Stimulated activated CD8-positive, alpha-beta memory T cell treated with anti-CD3 and anti-CD28 coated beads, Interleukin-7, amount 100 ng/mL, for 4 hours (primary cell): ENCODE measurements at regions not wholly inside any gene's neighbourhood (a gene's known extent, or its start where the extent isn't known, plus 50 kb on each side); places are given as distances from the start of the nearest gene placed in this dataset.

Source experiments
- DNase-seq, 2 donors: peaks; one replicate each; pipeline ENCODE4 v3.0.0-alpha.2; 2020; ENCODE audit warnings: low read depth in 2 of 2

DNA sequence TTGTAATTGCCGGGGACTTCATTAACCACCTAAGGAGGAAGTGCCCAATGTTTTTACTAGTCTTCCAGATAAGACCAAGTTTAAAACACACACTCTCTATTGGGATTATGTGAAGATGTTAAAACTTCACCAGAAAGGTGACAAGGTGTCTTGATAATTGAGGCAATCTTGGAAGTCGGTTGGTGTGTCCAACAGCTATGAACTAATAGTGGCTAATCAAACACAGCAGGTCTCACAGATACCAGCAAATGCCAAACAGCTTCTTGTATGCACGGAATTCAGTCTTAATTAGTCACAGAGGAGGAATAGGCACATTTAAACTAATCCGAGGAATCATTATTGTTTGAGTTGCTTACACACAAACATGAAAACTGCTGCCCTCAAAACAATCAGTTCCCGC is 214.5 kb downstream of the SEC61B start:
- DNase-seq, result no peak

- DNase-seq, result no peak
These were observed 215.1 kb downstream of the SEC61B start for GRCh38 chr9:99437145-99437544.

- no peak for DNase-seq
These were observed 216.5 kb downstream of the SEC61B start for GRCh38 chr9:99438596-99438995.

GRCh38 chr9:99441829-99442228 is 219.7 kb downstream of the SEC61B start:
- no peak for DNase-seq

DNA sequence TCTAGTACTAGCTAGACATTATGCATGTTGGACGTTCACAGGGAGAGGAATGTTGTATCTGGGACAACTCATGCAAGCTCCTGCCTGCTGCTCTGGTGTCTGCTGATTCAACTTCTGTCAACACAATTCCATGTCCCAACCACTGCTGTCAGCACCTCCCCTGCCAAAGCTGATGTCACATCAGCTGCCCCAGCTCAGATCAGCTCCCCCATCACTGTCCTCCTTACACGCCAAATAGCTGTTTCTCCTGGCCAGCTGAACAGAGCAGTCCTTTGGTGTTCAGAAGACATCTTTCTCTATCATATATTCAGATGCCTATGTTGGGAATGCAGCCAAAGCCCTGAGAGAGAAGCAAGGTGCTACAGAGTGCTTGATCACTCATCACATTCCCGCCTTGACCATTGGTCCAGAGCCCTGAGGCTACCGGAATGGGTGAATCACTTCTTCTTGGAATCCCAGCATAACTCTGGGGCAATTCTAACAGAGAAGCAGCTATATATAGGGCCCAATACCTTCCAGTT is 223.3 kb downstream of the SEC61B start:
- DNase-seq, result no peak

DNA sequence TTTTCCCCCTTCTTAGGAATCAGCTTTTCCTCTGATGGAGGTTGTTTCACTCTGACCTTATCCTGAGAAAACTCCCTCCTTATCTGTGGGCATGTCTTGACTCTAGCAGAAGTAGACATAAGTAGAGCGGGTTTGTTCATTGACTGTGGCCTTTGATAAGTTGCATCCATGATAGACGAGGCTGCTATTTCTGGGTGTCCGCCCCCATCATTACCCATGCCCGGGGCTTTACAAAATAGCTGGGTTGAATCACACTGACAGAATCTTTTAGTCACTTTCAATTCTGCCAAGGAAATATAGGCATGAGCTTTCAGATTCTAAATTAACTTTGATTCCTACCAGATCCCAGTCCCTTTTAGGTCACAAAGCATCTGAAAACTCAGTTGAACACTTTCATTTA is 223.8 kb downstream of the SEC61B start:
- DNase-seq, result no peak

- DNase-seq, result no peak
These were observed 225.9 kb downstream of the SEC61B start for GRCh38 chr9:99447951-99448350.

DNA sequence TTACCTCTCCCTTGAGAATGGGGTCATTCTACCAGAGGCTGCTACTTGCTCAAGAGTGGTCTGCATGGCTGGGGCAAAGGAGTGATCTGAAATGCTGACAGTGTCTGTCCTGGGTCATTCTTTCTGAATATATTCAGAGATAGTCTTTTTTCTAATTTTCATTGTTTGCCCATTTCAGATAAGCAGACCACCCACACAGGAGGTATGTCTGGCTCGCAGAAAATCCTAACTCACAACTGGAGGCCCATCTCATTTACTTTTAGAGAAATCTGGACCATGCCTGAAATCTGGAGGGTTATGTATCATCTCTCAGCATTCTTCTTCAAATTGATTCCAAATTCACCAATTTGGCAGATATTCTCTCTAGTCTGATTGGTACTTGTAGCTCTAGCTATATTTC is 227.6 kb downstream of the SEC61B start:
- DNase-seq, result no peak

- DNase-seq, result no peak
These were observed 229.1 kb downstream of the SEC61B start for GRCh38 chr9:99451112-99451606.

- DNase-seq, result no peak
These were observed 235.3 kb downstream of the SEC61B start for GRCh38 chr9:99457406-99457805.

- no peak for DNase-seq
These were observed 235.9 kb downstream of the SEC61B start for GRCh38 chr9:99457981-99458380.

GRCh38 chr9:99459919-99460318 is 237.8 kb downstream of the SEC61B start:
- DNase-seq, result no peak

DNA sequence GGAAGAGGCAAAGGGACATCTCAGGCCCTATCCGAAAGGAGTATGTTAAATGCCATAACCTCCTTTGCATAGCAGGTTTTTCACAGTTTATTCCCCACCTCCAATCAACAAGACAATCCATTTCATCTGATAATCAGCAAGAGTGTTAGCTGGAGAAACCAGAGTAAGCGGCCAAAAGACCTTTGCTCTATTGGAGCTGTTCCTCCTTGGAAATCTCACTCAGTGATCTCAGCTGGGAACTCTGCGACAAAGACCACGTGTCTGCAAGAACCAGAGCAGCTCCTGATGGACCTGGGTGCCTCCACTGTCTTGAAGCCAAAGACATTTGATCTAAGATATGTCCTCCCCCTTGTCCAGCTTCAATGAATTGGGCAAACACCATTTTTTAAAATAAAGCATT is 241.0 kb downstream of the SEC61B start:
- no peak for DNase-seq

DNA sequence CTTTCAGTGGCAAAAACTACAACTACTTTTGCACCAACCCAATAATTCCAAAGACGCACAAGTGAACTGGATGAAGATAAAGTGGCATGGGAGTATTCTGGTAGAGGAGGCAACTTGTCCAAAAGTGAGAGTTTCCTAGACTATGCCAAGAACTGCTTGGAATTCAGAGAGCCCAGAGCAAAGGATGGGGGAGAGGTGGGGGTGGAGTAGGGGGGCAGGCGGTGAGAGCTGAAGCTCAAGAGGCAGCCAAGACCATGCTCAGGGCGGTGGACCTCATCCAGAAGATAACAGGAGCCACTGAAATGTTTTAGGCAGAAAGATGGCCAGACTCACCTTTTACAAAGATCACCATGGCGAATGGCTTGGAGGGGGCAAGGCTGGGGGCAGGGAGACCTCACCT is 242.5 kb downstream of the SEC61B start:
- DNase-seq, result no peak

- no peak for DNase-seq
These were observed 243.3 kb downstream of the SEC61B start for GRCh38 chr9:99465231-99465907.

DNA sequence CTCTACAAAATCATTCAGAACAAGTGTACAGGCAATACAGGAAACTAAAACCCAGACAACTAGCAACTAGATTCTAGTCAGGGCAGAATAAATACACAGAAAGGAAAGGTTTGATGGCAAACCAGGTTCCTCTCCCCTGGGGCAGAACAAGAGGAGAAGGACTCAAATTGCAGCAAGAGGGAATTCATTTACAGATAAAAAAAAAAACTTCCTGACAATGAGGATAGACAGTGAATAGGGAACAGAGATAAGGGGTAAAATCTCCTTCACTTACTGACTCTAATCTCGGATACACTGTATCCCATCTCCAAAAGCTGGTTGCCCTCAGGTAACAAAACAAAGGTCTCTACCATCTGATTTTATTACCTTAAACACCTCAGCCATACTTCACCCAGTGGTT is 244.0 kb downstream of the SEC61B start:
- no peak for DNase-seq

- DNase-seq, result no peak
These were observed 244.7 kb downstream of the SEC61B start for GRCh38 chr9:99466781-99467180.

DNA sequence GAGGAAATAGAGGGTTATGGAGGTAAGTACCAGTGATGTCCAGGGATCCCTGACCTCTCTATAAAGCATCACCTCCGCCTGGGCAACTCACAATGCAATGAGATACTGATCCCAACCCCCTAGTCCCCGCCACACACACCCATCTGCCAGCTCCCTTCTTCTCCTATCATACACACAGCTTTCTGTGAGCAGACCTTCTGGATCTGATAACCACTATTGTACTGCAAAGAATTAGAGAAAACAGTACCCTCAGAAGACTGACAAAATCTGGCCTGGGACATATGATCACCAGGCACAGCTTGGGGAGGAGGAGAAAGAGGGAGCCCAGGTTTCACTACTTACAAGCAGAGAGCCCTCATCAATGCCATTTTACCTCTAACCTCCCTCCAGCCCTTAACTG is 249.0 kb downstream of the SEC61B start:
- DNase-seq, result no peak

- no peak for DNase-seq
These were observed 250.3 kb downstream of the SEC61B start for GRCh38 chr9:99472240-99472915.

GRCh38 chr9:99472916-99473245 is 250.8 kb downstream of the SEC61B start:
- DNase-seq, result no peak

DNA sequence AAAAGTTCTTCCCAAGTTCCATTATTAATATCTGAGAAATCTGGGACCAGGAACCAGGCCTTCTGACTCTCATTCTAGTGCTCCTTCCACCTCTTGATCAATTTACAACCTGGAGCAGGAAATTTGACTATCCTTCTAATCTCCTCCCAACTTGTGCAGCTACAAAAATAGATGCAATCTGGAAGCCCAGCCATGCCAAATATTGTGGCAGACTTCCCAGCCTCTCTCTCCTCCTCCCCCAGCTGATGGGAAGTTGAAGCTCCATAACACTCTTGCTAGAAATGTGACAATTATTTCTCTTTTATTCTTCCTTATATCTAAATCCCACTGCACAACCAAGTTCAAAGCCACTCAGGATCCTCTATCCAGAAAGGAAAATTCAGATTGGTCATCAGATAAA is 252.1 kb downstream of the SEC61B start:
- no peak for DNase-seq

DNA sequence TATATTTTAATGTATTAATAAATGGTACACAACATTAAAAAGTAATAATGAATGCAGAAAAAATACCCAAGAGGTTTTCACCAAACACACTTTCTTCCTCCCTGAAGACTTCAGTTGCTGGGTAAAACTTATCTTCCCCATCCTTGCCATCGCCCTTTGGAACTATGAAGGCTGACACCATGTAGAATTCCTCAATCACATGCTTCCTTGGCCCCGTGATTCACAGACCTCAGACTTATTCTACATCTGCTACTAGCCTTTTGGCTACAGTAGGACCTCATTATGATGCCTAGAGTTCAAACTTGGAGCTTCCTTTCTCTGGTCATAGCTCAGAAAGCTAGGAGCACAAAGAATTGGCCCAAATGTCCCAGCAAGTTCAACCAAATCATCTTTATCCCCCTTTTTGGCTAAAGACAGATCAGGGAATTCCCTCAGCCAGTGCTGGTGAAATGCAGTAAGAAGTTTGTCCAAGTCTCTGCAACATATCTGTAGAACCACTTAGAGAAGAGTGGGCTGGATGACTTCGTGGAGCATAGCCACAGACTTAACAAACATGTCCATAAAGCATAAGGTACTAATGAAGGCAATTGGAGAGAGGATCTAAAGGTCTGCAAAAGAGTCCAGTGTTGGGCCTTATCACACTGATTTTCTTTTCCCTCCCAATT is 253.5 kb downstream of the SEC61B start:
- no peak for DNase-seq

- no peak for DNase-seq
These were observed 256.5 kb downstream of the SEC61B start for GRCh38 chr9:99478469-99479027.
